ENCODE measurements at regions not wholly inside any gene's neighbourhood (a gene's known extent, or its start where the extent isn't known, plus 50 kb on each side); places are given as distances from the start of the nearest gene placed in this dataset.

- H3K27ac Mint-ChIP-seq (ENCODE audit: unreplicated experiment) = no peak overlapping the region
- H3K36me3 Mint-ChIP-seq (ENCODE audit: low read depth) = no peaks in the 10 kb centered on the region
- DNase-seq (ENCODE audit: low read depth, low spot score) = no peak
- H3K27me3 Mint-ChIP-seq (ENCODE audit: low read depth) = no peaks in the 10 kb centered on the region
- H3K4me3 Mint-ChIP-seq = no peak overlapping the region
- H3K9me3 Mint-ChIP-seq = no peaks in the 10 kb centered on the region
- H3K4me1 Mint-ChIP-seq = no peaks in the 10 kb centered on the region
- TF ChIP-seq CTCF (conservative IDR thresholded peaks at IDR 0.05) = no peak
Measured at GRCh38 chr3:163543662-163544061, 1534.6 kb downstream of the SI start.

- Mint-ChIP-seq H3K9me3 (no peaks in the 10 kb centered on the region), H3K27me3 (ENCODE audit: low read depth) (no peaks in the 10 kb centered on the region), H3K27ac (ENCODE audit: unreplicated experiment) (no peak overlapping the region), H3K4me1 (no peaks in the 10 kb centered on the region), H3K4me3 (no peak overlapping the region), H3K36me3 (ENCODE audit: low read depth) (no peaks in the 10 kb centered on the region)
- no peak for DNase-seq (ENCODE audit: low read depth, low spot score)
- TF ChIP-seq CTCF (conservative IDR thresholded peaks at IDR 0.05) = no peak
Measured at GRCh38 chr3:163541629-163542028, 1536.7 kb downstream of the SI start.

DNA sequence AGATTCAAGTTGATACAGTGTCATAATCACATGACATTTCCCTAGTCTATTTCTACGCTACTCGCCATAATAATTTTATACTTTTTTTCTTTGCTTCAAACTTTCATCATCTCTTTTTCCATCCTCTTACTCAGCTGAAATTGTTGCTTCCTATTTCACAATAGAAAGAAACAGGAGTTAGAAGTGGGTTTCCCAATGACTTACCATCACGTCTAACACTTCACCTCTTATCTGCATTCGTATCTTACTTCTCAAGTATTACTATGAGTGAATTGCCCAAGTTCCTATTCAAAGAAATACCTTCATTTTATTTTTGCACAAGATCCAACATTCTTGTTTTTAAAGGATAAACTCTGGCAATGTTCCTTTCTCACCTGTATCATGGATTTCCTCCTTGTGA lies 1539.9 kb downstream of the SI start:
- H3K27me3 Mint-ChIP-seq (ENCODE audit: low read depth) = no peaks in the 10 kb centered on the region
- H3K4me3 Mint-ChIP-seq = no peak overlapping the region
- no peaks in the 10 kb centered on the region for H3K4me1 Mint-ChIP-seq
- no peak for TF ChIP-seq CTCF (conservative IDR thresholded peaks at IDR 0.05)
- DNase-seq (ENCODE audit: low read depth, low spot score) = no peak
- H3K9me3 Mint-ChIP-seq = no peaks in the 10 kb centered on the region
- H3K36me3 Mint-ChIP-seq (ENCODE audit: low read depth) = no peaks in the 10 kb centered on the region
- H3K27ac Mint-ChIP-seq (ENCODE audit: unreplicated experiment) = no peak overlapping the region

- Mint-ChIP-seq H3K36me3 (ENCODE audit: low read depth) (no peaks in the 10 kb centered on the region), H3K27ac (ENCODE audit: unreplicated experiment) (no peak overlapping the region), H3K4me3 (no peak overlapping the region), H3K27me3 (ENCODE audit: low read depth) (no peaks in the 10 kb centered on the region), H3K4me1 (no peaks in the 10 kb centered on the region), H3K9me3 (no peaks in the 10 kb centered on the region)
- no peak for DNase-seq (ENCODE audit: low read depth, low spot score)
- TF ChIP-seq CTCF (conservative IDR thresholded peaks at IDR 0.05) = no peak
Measured at GRCh38 chr3:163533381-163533780, 1544.9 kb downstream of the SI start.

GRCh38 chr3:163523375-163523774 lies 1554.9 kb downstream of the SI start:
- TF ChIP-seq CTCF (conservative IDR thresholded peaks at IDR 0.05) = no peak
- Mint-ChIP-seq H3K9me3 (no peaks in the 10 kb centered on the region), H3K27ac (ENCODE audit: unreplicated experiment) (no peak overlapping the region), H3K4me3 (no peak overlapping the region), H3K27me3 (ENCODE audit: low read depth) (no peaks in the 10 kb centered on the region), H3K36me3 (ENCODE audit: low read depth) (no peaks in the 10 kb centered on the region), H3K4me1 (no peaks in the 10 kb centered on the region)
- DNase-seq (ENCODE audit: low read depth, low spot score) = no peak

- Mint-ChIP-seq H3K27me3 (ENCODE audit: low read depth) (no peaks in the 10 kb centered on the region), H3K27ac (ENCODE audit: unreplicated experiment) (no peak overlapping the region), H3K9me3 (no peaks in the 10 kb centered on the region), H3K4me1 (no peaks in the 10 kb centered on the region), H3K4me3 (no peak overlapping the region), H3K36me3 (ENCODE audit: low read depth) (no peaks in the 10 kb centered on the region)
- TF ChIP-seq CTCF (conservative IDR thresholded peaks at IDR 0.05) = no peak
- no peak for DNase-seq (ENCODE audit: low read depth, low spot score)
Measured at GRCh38 chr3:163521261-163521660, 1557.0 kb downstream of the SI start.

Data from neural crest cell (in vitro differentiated cells).